K562 (cell line): ENCODE measurements at regions not wholly inside any gene's neighbourhood (a gene's known extent, or its start where the extent isn't known, plus 50 kb on each side); places are given as distances from the start of the nearest gene placed in this dataset.

Experiments used
- ATAC-seq: fragments of 200-7000 bp; cut with Tn5 transposase; 3 replicates; pipeline ENCODE4 v1.9.1; 2020; ENCODE audit warnings: moderate library complexity
- BruUV-seq: library from RNA; stranded (reverse); fragments of 400-500 nt; replicated peaks from 2 replicates; lab custom pipeline; 2021; lab: Mats Ljungman, UMichigan
- CTCF ChIA-PET: fragments of 300-600 bp; formaldehyde crosslinking; extraction: SDS; loops from one replicate; lab custom pipeline; 2021; ENCODE audit warnings: low intra/inter-chr PET ratio; lab: Yijun Ruan, JAX
- POLR2A ChIA-PET: fragments of 300-600, 350-650 bp; sonication (Branson Sonifier 250); formaldehyde crosslinking; extraction: SDS; loops from one replicate; lab custom pipeline; 2021; ENCODE audit warnings: antibody characterized with exemption, inconsistent platforms; lab: Yijun Ruan, JAX
- DNase-seq, 4 experiments: peaks; one replicate each; pipeline versions ENCODE4 v3.0.0 to v3.0.0-alpha.2; 2011 to 2018; ENCODE audit warnings: low spot score in 3 of 4, mixed read lengths in 3 of 4; ENCODE audit errors: extremely low read depth in 1 of 4
- FAIRE-seq: peaks from 2 replicates; lab custom pipeline; 2011; peaks lifted over from hg19 to GRCh38; lab: Jason Lieb, UNC
- H2AFZ ChIP-seq: 2 replicates; pipeline ENCODE4 v1.6.0; 2011; ENCODE audit warnings: low read depth, low read length, control low read depth, inconsistent platforms
- H3K27ac ChIP-seq: fragments of 200-600 bp; 3 replicates; pipeline ENCODE4 v1.8.0; 2011; ENCODE audit warnings: low read depth, mild to moderate bottlenecking, control low read depth, inconsistent platforms, low read length, moderate library complexity, mixed read lengths; ENCODE audit errors: extremely low read depth
- H3K27me3 ChIP-seq, 2 experiments: fragments of 300-600 bp in 1 of 2; 2 replicates in 1 of 2; 3 replicates in 1 of 2; pipeline versions ENCODE4 v1.6.0 to v1.8.0; 2011; ENCODE audit warnings: inconsistent platforms in 2 of 2, low read length in 2 of 2, mild to moderate bottlenecking in 1 of 2, mixed read lengths in 1 of 2, moderate library complexity in 1 of 2; ENCODE audit not compliant: control insufficient read depth in 2 of 2, insufficient read depth in 2 of 2
- H3K36me3 ChIP-seq: fragments of 300-600 bp; 3 replicates; pipeline ENCODE4 v1.8.0; 2011; ENCODE audit warnings: mild to moderate bottlenecking, low read length, inconsistent platforms; ENCODE audit not compliant: control insufficient read depth, insufficient read depth
- H3K4me1 ChIP-seq, 2 experiments: fragments of 200-600 bp in 1 of 2; replicated peaks in 1 of 2; 2 replicates in 1 of 2; 3 replicates in 1 of 2; pipeline versions ENCODE4 v1.5.1 to v1.8.0; 2011; ENCODE audit warnings: inconsistent platforms in 2 of 2, low read length in 2 of 2, mild to moderate bottlenecking in 1 of 2, mixed read lengths in 1 of 2, moderate library complexity in 1 of 2; ENCODE audit not compliant: control insufficient read depth in 2 of 2, insufficient read depth in 2 of 2
- H3K4me2 ChIP-seq: 2 replicates; pipeline ENCODE4 v1.6.1; 2011; ENCODE audit warnings: low read length, control low read depth, inconsistent platforms, mixed read lengths; ENCODE audit not compliant: insufficient read depth
- H3K4me3 ChIP-seq: fragments of 200-600 bp; sonication (generic), shearing (Covaris generic); 2 replicates; pipeline ENCODE4 v1.5.1; 2016; ENCODE audit warnings: control low read depth, inconsistent platforms
- H3K79me2 ChIP-seq: fragments of 200-600 bp; 3 replicates; pipeline ENCODE4 v1.8.0; 2011; ENCODE audit warnings: low read length, inconsistent platforms; ENCODE audit not compliant: control insufficient read depth, insufficient read depth
- H3K9ac ChIP-seq, 2 experiments: 2 replicates each; pipeline versions ENCODE4 v1.6.0 to v1.6.1; 2011; ENCODE audit warnings: low read depth in 2 of 2, low read length in 2 of 2, control low read depth in 1 of 2, inconsistent platforms in 1 of 2, mild to moderate bottlenecking in 1 of 2, mixed read lengths in 1 of 2; ENCODE audit not compliant: insufficient read depth in 1 of 2
- H3K9me1 ChIP-seq: one replicate; pipeline ENCODE4 v1.6.0; 2011; ENCODE audit warnings: inconsistent platforms, mild to moderate bottlenecking, low read length, moderate library complexity; ENCODE audit not compliant: control insufficient read depth, insufficient read depth
- H3K9me3 ChIP-seq: replicated peaks from 2 replicates; pipeline ENCODE4 v1.5.1; 2011; ENCODE audit warnings: low read depth, low read length, inconsistent platforms; ENCODE audit not compliant: control insufficient read depth, insufficient read depth
- H4K20me1 ChIP-seq: replicated peaks from 2 replicates; pipeline ENCODE4 v1.6.1; 2011; ENCODE audit warnings: low read length, inconsistent platforms, mixed read lengths; ENCODE audit not compliant: control insufficient read depth, insufficient read depth
- CAMTA2 ChIP-seq: fragments of 250-450 bp; sonication (Bioruptor Pico); conservative IDR thresholded peaks from 2 replicates; pipeline ENCODE4 v1.5.1; 2022
- EP400 ChIP-seq: fragments of 450-650 bp; IDR thresholded peaks from 2 replicates; pipeline ENCODE4 v1.6.1; 2017; ENCODE audit warnings: antibody characterized with exemption, mild to moderate bottlenecking, moderate library complexity
- FOSL1 ChIP-seq: fragments of 200-800 bp; sonication (Bioruptor generic); conservative IDR thresholded peaks from 2 replicates; pipeline ENCODE4 v1.6.1; 2016; ENCODE audit warnings: missing genetic modification characterization, missing compliant biosample characterization
- FOXP1 ChIP-seq: sonication (generic); formaldehyde crosslinking; IDR thresholded peaks from 2 replicates; pipeline ENCODE4 v1.8.0; 2022; ENCODE audit warnings: mild to moderate bottlenecking, missing genetic modification reagents
- HDAC3 ChIP-seq: fragments of 450-650 bp; IDR thresholded peaks from 2 replicates; pipeline ENCODE4 v1.6.1; 2018; ENCODE audit warnings: borderline replicate concordance, mild to moderate bottlenecking, moderate library complexity; ENCODE audit not compliant: partially characterized antibody
- HEY1 ChIP-seq: fragments of 250-450 bp; sonication (Bioruptor Pico); IDR thresholded peaks from 2 replicates; pipeline ENCODE4 v1.5.0; 2020; ENCODE audit warnings: mild to moderate bottlenecking, moderate library complexity, borderline replicate concordance
- HLTF ChIP-seq: fragments of 450-650 bp; IDR thresholded peaks from 2 replicates; pipeline ENCODE4 v1.6.1; 2016
- TAL1 ChIP-seq: fragments of 450-650 bp; IDR thresholded peaks from 2 replicates; pipeline ENCODE4 v1.6.1; 2016; ENCODE audit warnings: mild to moderate bottlenecking
- ZNF274 ChIP-seq: IDR thresholded peaks from 2 replicates; pipeline ENCODE4 v1.6.1; 2011; ENCODE audit warnings: low read depth, mild to moderate bottlenecking, low read length, moderate library complexity, borderline replicate concordance
- ZNF592 ChIP-seq: fragments of 450-650 bp; IDR thresholded peaks from 2 replicates; pipeline ENCODE4 v1.6.1; 2017; ENCODE audit warnings: antibody characterized with exemption, mild to moderate bottlenecking
- WGBS: fragments of 100-300 bp; shearing (Covaris generic); methylation state at CpG from one replicate; pipeline ENCODE4 v1.1.6; 2016; ENCODE audit warnings: low coverage, mixed read lengths; ENCODE audit not compliant: insufficient coverage; ENCODE audit errors: missing lambda C conversion rate; 5-methylcytosine and 5-hydroxymethylcytosine counted together
- in situ Hi-C: fragments of 300-500 bp; cut with MboI; formaldehyde crosslinking; loops from 4 replicates; pipeline ENCODE4 v1.15.0; 2018; ENCODE audit warnings: inconsistent platforms, mixed read lengths
- intact Hi-C: fragments of 100-400 bp; cut with micrococcal nuclease; formaldehyde crosslinking; loops from 2 replicates; pipeline ENCODE4 v1.14.2; 2022
- TF ChIP-seq, protein P1 (sequence below): fragments of 250-450 bp; sonication (Bioruptor Pico); IDR thresholded peaks from 2 replicates; pipeline ENCODE4 v1.5.0; 2021
- TF ChIP-seq, protein P2 (sequence below): IDR thresholded peaks from 2 replicates; pipeline ENCODE4 v1.6.1; 2016; ENCODE audit warnings: missing genetic modification characterization, missing compliant biosample characterization

DNA sequence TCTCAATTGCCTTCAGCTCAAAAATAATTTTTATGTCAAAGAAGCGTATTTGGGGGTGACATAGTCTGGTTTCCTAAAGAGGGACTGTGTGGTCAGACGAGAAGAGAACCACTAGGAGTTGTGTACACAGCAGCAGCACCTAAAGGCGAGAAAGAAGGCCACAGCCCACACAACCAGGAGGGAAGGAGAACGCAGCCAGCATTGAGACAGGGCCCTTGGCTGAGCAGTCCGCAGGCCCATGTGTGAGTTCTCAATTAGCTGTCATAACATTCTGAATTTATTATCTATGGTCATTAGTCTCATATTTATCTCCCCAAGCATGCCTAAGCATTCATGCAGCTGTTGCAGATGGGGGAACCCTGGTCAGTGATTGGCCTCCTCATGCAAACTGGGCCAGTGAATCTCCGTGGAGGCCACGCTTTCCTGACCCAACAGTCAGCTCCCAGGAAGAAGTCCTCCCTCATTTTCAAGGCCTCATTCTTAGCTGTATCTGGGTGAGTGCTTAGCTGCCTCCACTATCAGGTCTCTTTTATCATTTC lies 81.2 kb upstream of the ATF7IP start:
- H3K4me3 ChIP-seq, result no peak overlapping the region
- H3K9me1 ChIP-seq, result no peaks in the 10 kb centered on the region
- peak; percentile 95 for FAIRE-seq
- ChIA-PET POLR2A (interaction anchor here (0.9 to 1.5 kb wide), 4 partner anchors 8 to 81 kb away, joined by 3 to 7 read pairs (median 5); partner anchors contain the start of gene ATF7IP), CTCF (no interaction called here)
- DNase-seq, result peak; percentile 21 to 81 (median 48)
- no peaks in the 10 kb centered on the region for H4K20me1 ChIP-seq
- no peaks in the 10 kb centered on the region for H3K36me3 ChIP-seq
- H3K4me2 ChIP-seq, result peak overlapping the region; percentile 47
- H3K9me3 ChIP-seq, result peaks cover 6% of the 10 kb centered on the region
- 4% methylated on average over 5 of the region's 7 CpGs for WGBS
- H3K4me1 ChIP-seq, result peaks cover 8 to 18% of the 10 kb centered on the region in 2 experiments; a peak in 4 of 5 replicates
- no peaks in the 10 kb centered on the region for H3K79me2 ChIP-seq
- no TSS peak for BruUV-seq
- peak overlapping the region; percentile 82 for H3K27ac ChIP-seq
- ATAC-seq, result peak; percentile 99
- in situ Hi-C loops, result no loop called here
- peak overlapping the region; percentile 92 for H2AFZ ChIP-seq
- peak overlapping the region in 1 of 2 experiments; percentile 42; a peak in 2 of 4 replicates for H3K9ac ChIP-seq
- intact Hi-C loops, result loop anchor here (1.0 kb wide), 1 partner anchor 26 kb away; no protein-coding TSS in a partner anchor
- H3K27me3 ChIP-seq, result no peaks in the 10 kb centered on the region
- peak; percentile 34; the same call in 1 of the 2 replicates for TF ChIP-seq EP400
- no peak for TF ChIP-seq FOXP1 (CRISPR knock-in tag)
- TF ChIP-seq HLTF, result no peak
- TF ChIP-seq TAL1, result peak; percentile 52; the same call in 1 of the 2 replicates
- TF ChIP-seq CAMTA2, result no peak
- TF ChIP-seq, protein P1, sequence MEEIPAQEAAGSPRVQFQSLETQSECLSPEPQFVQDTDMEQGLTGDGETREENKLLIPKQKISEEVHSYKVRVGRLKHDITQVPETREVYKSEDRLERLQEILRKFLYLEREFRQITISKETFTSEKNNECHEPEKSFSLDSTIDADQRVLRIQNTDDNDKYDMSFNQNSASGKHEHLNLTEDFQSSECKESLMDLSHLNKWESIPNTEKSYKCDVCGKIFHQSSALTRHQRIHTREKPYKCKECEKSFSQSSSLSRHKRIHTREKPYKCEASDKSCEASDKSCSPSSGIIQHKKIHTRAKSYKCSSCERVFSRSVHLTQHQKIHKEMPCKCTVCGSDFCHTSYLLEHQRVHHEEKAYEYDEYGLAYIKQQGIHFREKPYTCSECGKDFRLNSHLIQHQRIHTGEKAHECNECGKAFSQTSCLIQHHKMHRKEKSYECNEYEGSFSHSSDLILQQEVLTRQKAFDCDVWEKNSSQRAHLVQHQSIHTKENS (CRISPR knock-in tag), result no peak
- TF ChIP-seq, protein P2, sequence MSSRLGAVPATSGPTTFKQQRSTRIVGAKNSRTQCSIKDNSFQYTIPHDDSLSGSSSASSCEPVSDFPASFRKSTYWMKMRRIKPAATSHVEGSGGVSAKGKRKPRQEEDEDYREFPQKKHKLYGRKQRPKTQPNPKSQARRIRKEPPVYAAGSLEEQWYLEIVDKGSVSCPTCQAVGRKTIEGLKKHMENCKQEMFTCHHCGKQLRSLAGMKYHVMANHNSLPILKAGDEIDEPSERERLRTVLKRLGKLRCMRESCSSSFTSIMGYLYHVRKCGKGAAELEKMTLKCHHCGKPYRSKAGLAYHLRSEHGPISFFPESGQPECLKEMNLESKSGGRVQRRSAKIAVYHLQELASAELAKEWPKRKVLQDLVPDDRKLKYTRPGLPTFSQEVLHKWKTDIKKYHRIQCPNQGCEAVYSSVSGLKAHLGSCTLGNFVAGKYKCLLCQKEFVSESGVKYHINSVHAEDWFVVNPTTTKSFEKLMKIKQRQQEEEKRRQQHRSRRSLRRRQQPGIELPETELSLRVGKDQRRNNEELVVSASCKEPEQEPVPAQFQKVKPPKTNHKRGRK (tag), result no peak
- no peak for TF ChIP-seq HDAC3
- peak; percentile 67; the same call in 1 of the 2 replicates for TF ChIP-seq ZNF592
- TF ChIP-seq FOSL1 (tag), result peak; percentile 34
- TF ChIP-seq ZNF274, result no peak
- TF ChIP-seq HEY1 (CRISPR knock-in tag), result no peak
